IMR-90 (cell line): ENCODE measurements at regions not wholly inside any gene's neighbourhood (a gene's known extent, or its start where the extent isn't known, plus 50 kb on each side); places are given as distances from the start of the nearest gene placed in this dataset.

Source experiments
- ATAC-seq: fragments of 200-7000 bp; cut with Tn5 transposase; 2 replicates; pipeline ENCODE4 v1.9.1; 2020; ENCODE audit warnings: low read depth, mild to moderate bottlenecking, moderate library complexity
- BruUV-seq: library from RNA; stranded (reverse); fragments of 400-500 nt; replicated peaks from 2 replicates; lab custom pipeline; 2021; lab: Mats Ljungman, UMichigan
- CTCF ChIA-PET: fragments of 300-600 bp; formaldehyde crosslinking; extraction: SDS; loops from one replicate; lab custom pipeline; 2021; ENCODE audit warnings: antibody characterized with exemption; lab: Yijun Ruan, JAX
- POLR2A ChIA-PET: fragments of 300-600 bp; sonication (Branson Sonifier 250); formaldehyde crosslinking; loops from one replicate; lab custom pipeline; 2022; ENCODE audit warnings: antibody characterized with exemption; ENCODE audit not compliant: unreplicated experiment; lab: Charles Lee
- DNase-seq: peaks from one replicate; pipeline ENCODE4 v3.0.0; 2013
- H2AFZ ChIP-seq: replicated peaks from 2 replicates; pipeline ENCODE3; 2013; ENCODE audit warnings: low read length, mild to moderate bottlenecking; ENCODE audit not compliant: poor library complexity
- H2AK5ac ChIP-seq: 2 replicates; pipeline ENCODE4 v1.6.1; 2013; ENCODE audit warnings: low read depth, low read length, inconsistent platforms
- H2AK9ac ChIP-seq: replicated peaks from 2 replicates; pipeline ENCODE3; 2013; ENCODE audit warnings: mild to moderate bottlenecking, low read depth, low read length, moderate library complexity; ENCODE audit not compliant: poor library complexity
- H2BK120ac ChIP-seq: 2 replicates; pipeline ENCODE4 v1.6.1; 2013; ENCODE audit warnings: low read depth, low read length, inconsistent platforms
- H2BK15ac ChIP-seq: 3 replicates; pipeline ENCODE4 v1.6.1; 2013; ENCODE audit warnings: low read depth, low read length, inconsistent platforms
- H2BK20ac ChIP-seq: 2 replicates; pipeline ENCODE4 v1.6.1; 2013; ENCODE audit warnings: low read depth, mild to moderate bottlenecking, inconsistent platforms, low read length, moderate library complexity
- H2BK5ac ChIP-seq: 2 replicates; pipeline ENCODE4 v1.6.1; 2013; ENCODE audit warnings: mild to moderate bottlenecking, low read depth, low read length, inconsistent platforms; ENCODE audit not compliant: poor library complexity, severe bottlenecking
- H3K14ac ChIP-seq: replicated peaks from 2 replicates; pipeline ENCODE4 v1.6.1; 2013; ENCODE audit warnings: low read depth, low read length, inconsistent platforms
- H3K18ac ChIP-seq: 2 replicates; pipeline ENCODE4 v1.6.1; 2013; ENCODE audit warnings: low read depth, low read length, control low read depth
- H3K23ac ChIP-seq: 2 replicates; pipeline ENCODE4 v1.6.1; 2013; ENCODE audit warnings: low read depth, low read length, inconsistent platforms
- H3K27ac ChIP-seq: 2 replicates; pipeline ENCODE4 v1.5.1; 2013; ENCODE audit warnings: mild to moderate bottlenecking, control low read depth, low read length; ENCODE audit not compliant: insufficient read depth
- H3K27me3 ChIP-seq: 2 replicates; pipeline ENCODE4 v1.6.1; 2013; ENCODE audit warnings: low read length; ENCODE audit not compliant: control insufficient read depth, insufficient read depth
- H3K36me3 ChIP-seq: 2 replicates; pipeline ENCODE4 v1.6.1; 2013; ENCODE audit warnings: low read length, mixed read lengths; ENCODE audit not compliant: control insufficient read depth, insufficient read depth
- H3K4ac ChIP-seq: 2 replicates; pipeline ENCODE4 v1.6.1; 2013; ENCODE audit warnings: low read depth, low read length, inconsistent platforms
- H3K4me1 ChIP-seq: 2 replicates; pipeline ENCODE4 v1.6.1; 2013; ENCODE audit warnings: low read length, mixed read lengths; ENCODE audit not compliant: control insufficient read depth, insufficient read depth
- H3K4me2 ChIP-seq: 2 replicates; pipeline ENCODE4 v1.6.1; 2013; ENCODE audit warnings: low read depth, mild to moderate bottlenecking, control low read depth, low read length, moderate library complexity
- H3K4me3 ChIP-seq: 2 replicates; pipeline ENCODE4 v1.5.1; 2013; ENCODE audit warnings: low read depth, mild to moderate bottlenecking, control low read depth, low read length, moderate library complexity; ENCODE audit not compliant: insufficient read depth
- H3K56ac ChIP-seq: 2 replicates; pipeline ENCODE4 v1.6.1; 2013; ENCODE audit warnings: low read length, inconsistent platforms; ENCODE audit not compliant: insufficient read depth; ENCODE audit errors: extremely low read depth
- H3K79me1 ChIP-seq, 2 experiments: 2 replicates each; pipeline ENCODE4 v1.6.1; 2013; ENCODE audit warnings: low read length in 2 of 2, inconsistent platforms in 1 of 2, low read depth in 1 of 2
- H3K9ac ChIP-seq: 2 replicates; pipeline ENCODE4 v1.6.1; 2013; ENCODE audit warnings: low read depth, low read length, control low read depth
- H3K9me1 ChIP-seq: 2 replicates; pipeline ENCODE4 v1.6.1; 2013; ENCODE audit warnings: low read length, inconsistent platforms; ENCODE audit not compliant: insufficient read depth
- H3K9me3 ChIP-seq: 2 replicates; pipeline ENCODE4 v1.6.1; 2013; ENCODE audit warnings: low read length; ENCODE audit not compliant: control insufficient read depth, insufficient read depth
- H4K20me1 ChIP-seq: 2 replicates; pipeline ENCODE4 v1.6.1; 2013; ENCODE audit warnings: low read length, inconsistent platforms; ENCODE audit not compliant: insufficient read depth
- H4K5ac ChIP-seq: 2 replicates; pipeline ENCODE4 v1.6.1; 2013; ENCODE audit warnings: mild to moderate bottlenecking, low read depth, low read length, control low read depth
- H4K8ac ChIP-seq, 2 experiments: 2 replicates each; pipeline ENCODE4 v1.6.1; 2013; ENCODE audit warnings: low read depth in 2 of 2, low read length in 2 of 2, control low read depth in 1 of 2, inconsistent platforms in 1 of 2
- H4K91ac ChIP-seq: 2 replicates; pipeline ENCODE4 v1.6.1; 2013; ENCODE audit warnings: low read depth, low read length, inconsistent platforms; ENCODE audit not compliant: insufficient read depth
- BHLHE40 ChIP-seq: fragments of 150-350 bp; IDR thresholded peaks from 2 replicates; pipeline ENCODE4 v1.6.1; 2016; ENCODE audit warnings: mild to moderate bottlenecking, low read depth, low read length
- MAFK ChIP-seq: IDR thresholded peaks from 2 replicates; pipeline ENCODE4 v1.6.1; 2012; ENCODE audit warnings: low read depth, low read length, improper control_type of control experiment
- dilution Hi-C: fragments of 300-500 bp; cut with HindIII; formaldehyde crosslinking; loops from one replicate; pipeline ENCODE4 v1.14.3; 2018; ENCODE audit warnings: low sequenced_read_pairs; ENCODE audit not compliant: unreplicated experiment
- in situ Hi-C: fragments of 300-500 bp; cut with MboI; formaldehyde crosslinking; loops from 3 replicates; pipeline ENCODE4 v1.14.3; 2019; ENCODE audit warnings: low sequenced_read_pairs, inconsistent platforms, mixed read lengths
- intact Hi-C: fragments of 100-400 bp; cut with micrococcal nuclease; formaldehyde crosslinking; loops from 2 replicates; pipeline ENCODE4 v1.10.0; 2022
- TF ChIP-seq, protein P1 (sequence below): fragments of 150-350 bp; IDR thresholded peaks from 2 replicates; pipeline ENCODE4 v1.6.1; 2016; ENCODE audit warnings: low read depth, mild to moderate bottlenecking, low read length, moderate library complexity, borderline replicate concordance

DNA sequence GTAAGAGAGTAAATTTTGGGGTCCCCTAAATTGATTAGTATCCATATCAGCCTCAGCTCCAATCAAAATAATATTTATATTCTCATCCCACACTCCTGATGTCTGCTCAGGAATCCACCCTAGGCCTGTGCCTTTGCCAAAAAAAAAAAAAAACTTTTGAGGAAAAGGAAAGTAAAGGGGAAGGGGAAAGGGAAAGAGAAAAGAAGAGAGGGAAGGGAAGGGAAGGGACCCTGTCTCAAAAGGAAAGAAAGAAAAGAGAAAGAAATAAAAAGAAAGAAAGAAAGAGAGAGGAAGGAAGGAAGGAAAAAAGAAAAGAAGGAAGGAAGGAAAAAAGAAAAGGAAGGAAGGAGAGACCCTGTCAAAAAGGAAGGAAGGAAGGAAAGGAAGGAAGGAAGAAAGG is 91.8 kb upstream of the CACNA1A start:
- in situ Hi-C loops = loop anchor here (10.0 kb wide), 2 partner anchors 267 to 623 kb away; no protein-coding TSS in a partner anchor
- intact Hi-C loops = no loop called here
- Histone ChIP-seq H3K9me1 (no peaks in the 10 kb centered on the region), H2AK9ac (no peak overlapping the region), H3K56ac (no peak overlapping the region), H2BK15ac (no peak overlapping the region), H2BK5ac (no peak overlapping the region), H2BK20ac (no peak overlapping the region), H2AK5ac (no peak overlapping the region), H4K20me1 (no peaks in the 10 kb centered on the region), H3K4me1 (no peaks in the 10 kb centered on the region), H3K27me3 (no peaks in the 10 kb centered on the region; the same call in 1 of the 2 replicates), H3K23ac (no peak overlapping the region), H2AFZ (no peak overlapping the region), H3K4me2 (no peak overlapping the region), H3K27ac (no peak overlapping the region), H4K91ac (no peak overlapping the region), H3K14ac (no peak overlapping the region), H3K36me3 (no peaks in the 10 kb centered on the region), H4K5ac (no peak overlapping the region), H3K4ac (no peak overlapping the region), H3K18ac (no peak overlapping the region), H3K79me1 (no peaks in the 10 kb centered on the region), H3K9me3 (no peaks in the 10 kb centered on the region), H3K9ac (no peak overlapping the region), H3K4me3 (no peak overlapping the region), H2BK120ac (0 out of 2 replicates have a peak overlapping the region, but pooled peaks have one; percentile 37), H4K8ac (no peak overlapping the region; a peak in 1 of 4 replicates)
- ChIA-PET POLR2A (no interaction called here), CTCF (interaction anchor here (0.6 to 1.0 kb wide), 4 partner anchors 119 to 124 kb away, joined by 3 to 10 read pairs (median 5); no protein-coding TSS in a partner anchor)
- DNase-seq (no peak), ATAC-seq (no peak)
- TF ChIP-seq BHLHE40 (no peak), MAFK (no peak)
- TF ChIP-seq, protein P1, sequence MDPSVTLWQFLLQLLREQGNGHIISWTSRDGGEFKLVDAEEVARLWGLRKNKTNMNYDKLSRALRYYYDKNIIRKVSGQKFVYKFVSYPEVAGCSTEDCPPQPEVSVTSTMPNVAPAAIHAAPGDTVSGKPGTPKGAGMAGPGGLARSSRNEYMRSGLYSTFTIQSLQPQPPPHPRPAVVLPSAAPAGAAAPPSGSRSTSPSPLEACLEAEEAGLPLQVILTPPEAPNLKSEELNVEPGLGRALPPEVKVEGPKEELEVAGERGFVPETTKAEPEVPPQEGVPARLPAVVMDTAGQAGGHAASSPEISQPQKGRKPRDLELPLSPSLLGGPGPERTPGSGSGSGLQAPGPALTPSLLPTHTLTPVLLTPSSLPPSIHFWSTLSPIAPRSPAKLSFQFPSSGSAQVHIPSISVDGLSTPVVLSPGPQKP = no peak
- no TSS peak for BruUV-seq
- dilution Hi-C loops = no loop called here
